H9 (cell line): ENCODE measurements at regions not wholly inside any gene's neighbourhood (a gene's known extent, or its start where the extent isn't known, plus 50 kb on each side); places are given as distances from the start of the nearest gene placed in this dataset.

ENCODE experiments used
- DNase-seq: peaks from one replicate; pipeline ENCODE4 v3.0.0-alpha.2; 2017
- H2AFZ ChIP-seq: one replicate; pipeline ENCODE4 v1.6.1; 2013; ENCODE audit warnings: mild to moderate bottlenecking, low read length, control low read depth, moderate library complexity
- H2AK5ac ChIP-seq: 2 replicates; pipeline ENCODE4 v1.6.1; 2013; ENCODE audit warnings: low read length, control low read depth, mixed read lengths; ENCODE audit not compliant: insufficient read length
- H2BK120ac ChIP-seq: one replicate; pipeline ENCODE4 v1.6.1; 2013; ENCODE audit warnings: low read depth, mild to moderate bottlenecking, low read length, control low read depth, inconsistent platforms; ENCODE audit not compliant: poor library complexity, severe bottlenecking
- H2BK12ac ChIP-seq: 2 replicates; pipeline ENCODE4 v1.6.1; 2013; ENCODE audit warnings: low read length, control low read depth, mixed read lengths, low read depth; ENCODE audit not compliant: insufficient read length
- H2BK15ac ChIP-seq: 2 replicates; pipeline ENCODE4 v1.6.1; 2013; ENCODE audit warnings: low read depth, low read length, control low read depth
- H2BK20ac ChIP-seq: one replicate; pipeline ENCODE4 v1.6.1; 2013; ENCODE audit warnings: low read depth, mild to moderate bottlenecking, low read length, control low read depth, inconsistent platforms; ENCODE audit not compliant: poor library complexity, severe bottlenecking
- H2BK5ac ChIP-seq: 2 replicates; pipeline ENCODE4 v1.6.1; 2013; ENCODE audit warnings: low read length, control low read depth, mixed read lengths; ENCODE audit not compliant: insufficient read length
- H3K14ac ChIP-seq: 2 replicates; pipeline ENCODE4 v1.6.1; 2013; ENCODE audit warnings: low read length, control low read depth; ENCODE audit not compliant: insufficient read depth
- H3K18ac ChIP-seq: 2 replicates; pipeline ENCODE4 v1.6.1; 2013; ENCODE audit warnings: low read depth, mild to moderate bottlenecking, mixed read lengths, low read length, control low read depth; ENCODE audit not compliant: insufficient read length
- H3K23ac ChIP-seq: 2 replicates; pipeline ENCODE4 v1.6.1; 2013; ENCODE audit warnings: low read length, control low read depth, mixed read lengths, low read depth; ENCODE audit not compliant: insufficient read length
- H3K23me2 ChIP-seq: 2 replicates; pipeline ENCODE4 v1.6.1; 2013; ENCODE audit warnings: low read depth, mild to moderate bottlenecking, mixed read lengths, low read length, control low read depth; ENCODE audit not compliant: insufficient read length, poor library complexity, severe bottlenecking
- H3K27ac ChIP-seq: 2 replicates; pipeline ENCODE4 v1.5.1; 2013; ENCODE audit warnings: low read length, control low read depth, mixed read lengths, low read depth; ENCODE audit not compliant: insufficient read length
- H3K27me3 ChIP-seq: 2 replicates; pipeline ENCODE4 v1.6.1; 2013; ENCODE audit warnings: low read length, control low read depth, inconsistent platforms; ENCODE audit not compliant: insufficient read depth
- H3K4ac ChIP-seq: 2 replicates; pipeline ENCODE4 v1.6.1; 2013; ENCODE audit warnings: low read depth, mild to moderate bottlenecking, control low read depth, inconsistent platforms, low read length, moderate library complexity
- H3K4me1 ChIP-seq: 2 replicates; pipeline ENCODE4 v1.6.1; 2013; ENCODE audit warnings: low read length, control low read depth, inconsistent platforms; ENCODE audit not compliant: insufficient read depth
- H3K4me2 ChIP-seq: 2 replicates; pipeline ENCODE4 v1.6.1; 2013; ENCODE audit warnings: low read length, control low read depth, mixed read lengths; ENCODE audit not compliant: insufficient read length, insufficient read depth
- H3K56ac ChIP-seq: 2 replicates; pipeline ENCODE4 v1.6.1; 2013; ENCODE audit warnings: low read depth, mild to moderate bottlenecking, mixed read lengths, low read length, control low read depth; ENCODE audit not compliant: insufficient read length
- H3K79me1 ChIP-seq: 2 replicates; pipeline ENCODE4 v1.6.1; 2013; ENCODE audit warnings: low read depth, mild to moderate bottlenecking, moderate library complexity, low read length, control low read depth, inconsistent platforms; ENCODE audit not compliant: insufficient read depth, poor library complexity, severe bottlenecking
- H3K79me2 ChIP-seq: 2 replicates; pipeline ENCODE4 v1.6.1; 2013; ENCODE audit warnings: low read length, control low read depth, inconsistent platforms; ENCODE audit not compliant: insufficient read depth
- H3K9ac ChIP-seq: 2 replicates; pipeline ENCODE4 v1.6.1; 2013; ENCODE audit warnings: low read length, control low read depth, mixed read lengths; ENCODE audit not compliant: insufficient read length; ENCODE audit errors: extremely low read depth
- H3K9me3 ChIP-seq: one replicate; pipeline ENCODE4 v1.6.1; 2013; ENCODE audit warnings: low read depth, low read length, inconsistent platforms; ENCODE audit not compliant: control insufficient read depth
- H3T11ph ChIP-seq: one replicate; pipeline ENCODE4 v1.6.1; 2013; ENCODE audit warnings: mild to moderate bottlenecking, low read length, control low read depth, inconsistent platforms
- H4K20me1 ChIP-seq: one replicate; pipeline ENCODE4 v1.6.1; 2013; ENCODE audit not compliant: control insufficient read depth, insufficient read length, insufficient read depth
- H4K5ac ChIP-seq: 2 replicates; pipeline ENCODE4 v1.6.1; 2013; ENCODE audit warnings: low read depth, mild to moderate bottlenecking, mixed read lengths, low read length, control low read depth; ENCODE audit not compliant: insufficient read length
- H4K8ac ChIP-seq: replicated peaks from 2 replicates; pipeline ENCODE4 v1.6.1; 2013; ENCODE audit warnings: low read length, control low read depth, mixed read lengths, low read depth; ENCODE audit not compliant: insufficient read length
- H4K91ac ChIP-seq: 2 replicates; pipeline ENCODE4 v1.6.1; 2013; ENCODE audit warnings: low read depth, mild to moderate bottlenecking, moderate library complexity, mixed read lengths, low read length, control low read depth; ENCODE audit not compliant: insufficient read length
- H3K27ac Mint-ChIP-seq, 3 experiments: 2 replicates in 2 of 3; 3 replicates in 1 of 3; pipeline ENCODE4 v1.8.0; 2020 to 2021; ENCODE audit warnings: mixed read lengths in 3 of 3, mild to moderate bottlenecking in 1 of 3, moderate library complexity in 1 of 3
- H3K27me3 Mint-ChIP-seq: 2 replicates; pipeline ENCODE4 v1.8.0; 2021; ENCODE audit warnings: low read depth, mild to moderate bottlenecking, moderate library complexity, mixed read lengths
- H3K36me3 Mint-ChIP-seq, 3 experiments: 2 replicates in 2 of 3; 3 replicates in 1 of 3; pipeline ENCODE4 v1.8.0; 2020 to 2021; ENCODE audit warnings: low read depth in 3 of 3, mixed read lengths in 3 of 3; ENCODE audit not compliant: insufficient read depth in 1 of 3
- H3K4me1 Mint-ChIP-seq, 2 experiments: 2 replicates each; pipeline ENCODE4 v1.8.0; 2020; ENCODE audit warnings: mixed read lengths in 2 of 2
- H3K4me3 Mint-ChIP-seq, 2 experiments: 2 replicates in 1 of 2; 3 replicates in 1 of 2; pipeline ENCODE4 v1.8.0; 2020 to 2021; ENCODE audit warnings: mild to moderate bottlenecking in 2 of 2, mixed read lengths in 2 of 2, moderate library complexity in 1 of 2
- H3K9me3 Mint-ChIP-seq, 2 experiments: 2 replicates in 1 of 2; 3 replicates in 1 of 2; pipeline ENCODE4 v1.8.0; 2020; ENCODE audit warnings: mild to moderate bottlenecking in 2 of 2, mixed read lengths in 2 of 2, moderate library complexity in 1 of 2
- CTCF ChIP-seq: fragments of 200-600 bp; sonication (generic); conservative IDR thresholded peaks from 3 replicates; pipeline ENCODE4 v1.8.0; 2021; ENCODE audit warnings: antibody characterized with exemption, mild to moderate bottlenecking
- WGBS: extraction: QIAGEN DNeasy Blood & Tissue Kit; methylation state at CpG from one replicate; pipeline ENCODE4 v1.1.7; 2013; ENCODE audit warnings: missing lambda C conversion rate, low lambda C conversion rate, mixed read lengths; ENCODE audit not compliant: insufficient read length; ENCODE audit errors: extremely low coverage; 5-methylcytosine and 5-hydroxymethylcytosine counted together

DNA sequence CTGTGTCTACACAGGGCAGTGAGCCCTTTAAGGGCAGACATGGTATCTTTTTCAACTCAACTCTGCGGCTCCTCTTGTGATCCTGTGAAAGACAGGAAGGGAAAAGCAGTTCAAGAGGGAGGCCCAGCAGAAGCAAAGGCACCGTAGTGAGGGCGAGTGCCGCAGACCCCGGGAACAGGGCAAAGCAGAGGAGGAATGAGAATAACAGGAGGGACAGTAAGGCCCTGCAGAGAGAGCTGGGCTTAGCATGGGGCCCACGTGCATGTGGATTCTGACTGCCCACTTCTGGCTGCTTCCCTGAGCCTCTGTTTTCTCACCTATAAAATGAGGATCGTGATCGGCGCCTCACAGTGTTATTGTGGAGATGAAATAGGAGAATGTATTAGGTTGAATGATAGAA, 409.3 kb downstream of the PTPRU start:
- Histone ChIP-seq H2BK12ac (no peak overlapping the region), H2BK15ac (no peak overlapping the region), H4K91ac (no peak overlapping the region), H3K4me1 (no peaks in the 10 kb centered on the region; the same call in 1 of the 2 replicates), H2BK20ac (no peak overlapping the region), H3K27me3 (no peaks in the 10 kb centered on the region), H3K79me2 (no peaks in the 10 kb centered on the region), H3K18ac (no peak overlapping the region), H4K8ac (no peak overlapping the region), H3K23ac (no peak overlapping the region), H2AK5ac (no peak overlapping the region), H3K4me2 (no peak overlapping the region), H3T11ph (no peak overlapping the region), H2AFZ (no peak overlapping the region), H3K27ac (no peak overlapping the region), H2BK5ac (no peak overlapping the region), H3K9me3 (no peaks in the 10 kb centered on the region), H2BK120ac (no peak overlapping the region), H3K14ac (no peak overlapping the region), H3K4ac (no peak overlapping the region), H3K79me1 (no peaks in the 10 kb centered on the region), H3K56ac (no peak overlapping the region), H3K9ac (no peak overlapping the region), H4K20me1 (no peaks in the 10 kb centered on the region), H4K5ac (no peak overlapping the region), H3K23me2 (no peaks in the 10 kb centered on the region)
- H3K27ac Mint-ChIP-seq, result peak overlapping the region in 2 of 3 experiments; percentile 32 to 37; a peak in 1 of 7 replicates
- no peaks in the 10 kb centered on the region; the same call in 1 of the 2 replicates for H3K27me3 Mint-ChIP-seq
- H3K36me3 Mint-ChIP-seq, result no peaks in the 10 kb centered on the region
- DNase-seq, result peak; percentile 27
- H3K4me1 Mint-ChIP-seq, result peaks cover 16 to 20% of the 10 kb centered on the region in 2 experiments
- no peak for TF ChIP-seq CTCF
- WGBS, result no CpG with 5 or more reads among the region's 9 CpGs
- no peak overlapping the region for H3K4me3 Mint-ChIP-seq
- H3K9me3 Mint-ChIP-seq, result no peaks in the 10 kb centered on the region
